H1 (cell line): ENCODE measurements at regions not wholly inside any gene's neighbourhood (a gene's known extent, or its start where the extent isn't known, plus 50 kb on each side); places are given as distances from the start of the nearest gene placed in this dataset.

Experiments used
- CTCF ChIA-PET: fragments of 300-600 bp; sonication (Branson Sonifier 250); formaldehyde crosslinking; loops from one replicate; lab custom pipeline; 2021; ENCODE audit not compliant: partially characterized antibody; lab: Charles Lee
- POLR2A ChIA-PET: fragments of 300-600 bp; sonication (Branson Sonifier 250); formaldehyde crosslinking; loops from one replicate; lab custom pipeline; 2021; ENCODE audit warnings: inconsistent platforms; ENCODE audit not compliant: partially characterized antibody; lab: Charles Lee
- DNase-seq, 2 experiments: peaks; one replicate each; pipeline versions ENCODE4 v3.0.0 to v3.0.0-alpha.2; 2010 to 2022; ENCODE audit warnings: low spot score in 2 of 2, low read depth in 1 of 2, mixed read lengths in 1 of 2
- FAIRE-seq: peaks from 2 replicates; lab custom pipeline; 2011; peaks lifted over from hg19 to GRCh38; lab: Jason Lieb, UNC
- H2AFZ ChIP-seq: 2 replicates; pipeline ENCODE4 v1.8.1; 2012; ENCODE audit warnings: low read length, inconsistent platforms
- H2AK5ac ChIP-seq: 2 replicates; pipeline ENCODE4 v1.6.1; 2013; ENCODE audit warnings: low read depth, low read length
- H2BK120ac ChIP-seq: replicated peaks from 2 replicates; pipeline ENCODE3; 2013; ENCODE audit warnings: low read depth, low read length, inconsistent platforms
- H2BK12ac ChIP-seq: 2 replicates; pipeline ENCODE4 v1.6.1; 2013; ENCODE audit warnings: low read depth, low read length
- H2BK15ac ChIP-seq: 2 replicates; pipeline ENCODE4 v1.6.1; 2013; ENCODE audit warnings: low read length
- H2BK20ac ChIP-seq: 2 replicates; pipeline ENCODE4 v1.6.1; 2013; ENCODE audit warnings: low read length
- H2BK5ac ChIP-seq: 2 replicates; pipeline ENCODE4 v1.6.1; 2013; ENCODE audit warnings: low read depth, low read length
- H3K14ac ChIP-seq: 2 replicates; pipeline ENCODE4 v1.6.1; 2013; ENCODE audit warnings: inconsistent platforms; ENCODE audit not compliant: insufficient read length
- H3K18ac ChIP-seq: 2 replicates; pipeline ENCODE4 v1.6.1; 2013; ENCODE audit warnings: low read length; ENCODE audit errors: extremely low read depth
- H3K23ac ChIP-seq: 2 replicates; pipeline ENCODE4 v1.6.1; 2013; ENCODE audit warnings: inconsistent platforms; ENCODE audit not compliant: insufficient read length
- H3K23me2 ChIP-seq: 2 replicates; pipeline ENCODE4 v1.6.1; 2013; ENCODE audit warnings: low read depth, low read length
- H3K27ac ChIP-seq: 2 replicates; pipeline ENCODE4 v1.6.1; 2011; ENCODE audit warnings: low read depth, low read length, inconsistent platforms
- H3K27me3 ChIP-seq, 4 experiments: replicated peaks in 1 of 4; 1 replicate in 1 of 4; 2 replicates in 3 of 4; pipeline versions ENCODE4 v1.6.1 to v1.8.1; 2011 to 2013; ENCODE audit warnings: low read length in 3 of 4, mild to moderate bottlenecking in 3 of 4, inconsistent platforms in 2 of 4, mixed read lengths in 2 of 4, moderate library complexity in 1 of 4; ENCODE audit not compliant: control insufficient read depth in 3 of 4, insufficient read depth in 3 of 4; ENCODE audit errors: extremely low read depth in 1 of 4
- H3K36me3 ChIP-seq, 4 experiments: 2 replicates each; pipeline versions ENCODE4 v1.6.1 to v1.8.1; 2011 to 2013; ENCODE audit warnings: mild to moderate bottlenecking in 4 of 4, low read length in 3 of 4, moderate library complexity in 2 of 4, control low read depth in 1 of 4, inconsistent platforms in 1 of 4; ENCODE audit not compliant: insufficient read depth in 4 of 4, control insufficient read depth in 2 of 4
- H3K4ac ChIP-seq: replicated peaks from 2 replicates; pipeline ENCODE3; 2013; ENCODE audit warnings: low read length, low read depth, mixed read lengths, inconsistent platforms; ENCODE audit not compliant: insufficient read length
- H3K4me1 ChIP-seq, 4 experiments: replicated peaks in 1 of 4; 1 replicate in 1 of 4; 2 replicates in 3 of 4; pipeline versions ENCODE4 v1.6.1 to v1.8.1; 2011 to 2013; ENCODE audit warnings: low read length in 3 of 4, inconsistent platforms in 2 of 4, mixed read lengths in 1 of 4; ENCODE audit not compliant: insufficient read depth in 4 of 4, control insufficient read depth in 3 of 4
- H3K4me2 ChIP-seq, 2 experiments: 2 replicates each; pipeline versions ENCODE4 v1.6.1 to v1.8.1; 2011 to 2013; ENCODE audit warnings: low read depth in 2 of 2, low read length in 2 of 2, control low read depth in 1 of 2, inconsistent platforms in 1 of 2, mild to moderate bottlenecking in 1 of 2; ENCODE audit not compliant: insufficient read depth in 1 of 2
- H3K4me3 ChIP-seq, 4 experiments: fragments of 200-600, 300-600 bp in 1 of 4; sonication (generic), shearing (Covaris generic), sonication (Bioruptor Twin) in 1 of 4; 2 replicates each; pipeline versions ENCODE4 v1.5.1 to v1.8.1; 2011 to 2016; ENCODE audit warnings: low read length in 4 of 4, low read depth in 3 of 4, control low read depth in 2 of 4, inconsistent platforms in 2 of 4, mild to moderate bottlenecking in 2 of 4, mixed read lengths in 1 of 4, moderate library complexity in 1 of 4; ENCODE audit not compliant: insufficient read depth in 2 of 4; ENCODE audit errors: extremely low read depth in 1 of 4
- H3K56ac ChIP-seq: replicated peaks from 2 replicates; pipeline ENCODE3; 2013; ENCODE audit warnings: low read depth, mild to moderate bottlenecking, mixed read lengths, low read length, inconsistent platforms; ENCODE audit not compliant: insufficient read length
- H3K79me1 ChIP-seq: 2 replicates; pipeline ENCODE4 v1.6.1; 2013; ENCODE audit warnings: low read depth, low read length, control low read depth
- H3K79me2 ChIP-seq, 2 experiments: 2 replicates each; pipeline versions ENCODE4 v1.6.1 to v1.8.1; 2012 to 2013; ENCODE audit warnings: low read length in 2 of 2, mild to moderate bottlenecking in 2 of 2, inconsistent platforms in 1 of 2; ENCODE audit not compliant: insufficient read depth in 2 of 2, control insufficient read depth in 1 of 2
- H3K9ac ChIP-seq, 4 experiments: replicated peaks in 1 of 4; 1 replicate in 1 of 4; 2 replicates in 3 of 4; pipeline versions ENCODE4 v1.6.1 to v1.8.1; 2011 to 2013; ENCODE audit warnings: low read depth in 3 of 4, low read length in 3 of 4, control low read depth in 2 of 4, mild to moderate bottlenecking in 2 of 4, moderate library complexity in 2 of 4, inconsistent platforms in 1 of 4; ENCODE audit errors: extremely low read depth in 1 of 4
- H3K9me3 ChIP-seq, 2 experiments: 2 replicates each; pipeline versions ENCODE4 v1.6.1 to v1.8.1; 2012 to 2013; ENCODE audit warnings: mild to moderate bottlenecking in 2 of 2, moderate library complexity in 2 of 2, control low read depth in 1 of 2, inconsistent platforms in 1 of 2, low read depth in 1 of 2, low read length in 1 of 2, mixed read lengths in 1 of 2; ENCODE audit not compliant: insufficient read depth in 2 of 2
- H4K20me1 ChIP-seq, 2 experiments: replicated peaks in 1 of 2; 2 replicates each; pipeline versions ENCODE3 to v1.8.1; 2011 to 2013; ENCODE audit warnings: inconsistent platforms in 2 of 2, low read length in 2 of 2, mild to moderate bottlenecking in 1 of 2; ENCODE audit not compliant: insufficient read depth in 2 of 2, control insufficient read depth in 1 of 2
- H4K5ac ChIP-seq: 2 replicates; pipeline ENCODE4 v1.6.1; 2013; ENCODE audit warnings: low read length, low read depth, mixed read lengths, inconsistent platforms; ENCODE audit not compliant: insufficient read length
- H4K8ac ChIP-seq: 2 replicates; pipeline ENCODE4 v1.8.0; 2013; ENCODE audit warnings: mild to moderate bottlenecking, moderate library complexity, low read length, inconsistent platforms; ENCODE audit not compliant: insufficient read depth; ENCODE audit errors: extremely low read depth
- H4K91ac ChIP-seq: replicated peaks from 2 replicates; pipeline ENCODE3; 2013; ENCODE audit warnings: low read length, mixed read lengths, inconsistent platforms; ENCODE audit not compliant: insufficient read length
- BACH1 ChIP-seq: IDR thresholded peaks from 2 replicates; pipeline ENCODE4 v1.6.1; 2012; ENCODE audit warnings: low read length, improper control_type of control experiment
- CBX5 ChIP-seq: fragments of 300-800, 300-1000 bp; sonication (generic); IDR thresholded peaks from 2 replicates; pipeline ENCODE4 v1.7.1; 2016; ENCODE audit warnings: antibody characterized with exemption, low read length, low read depth
- CEBPB ChIP-seq: IDR thresholded peaks from 2 replicates; pipeline ENCODE4 v1.6.1; 2012; ENCODE audit warnings: low read depth, low read length
- CREB1 ChIP-seq: IDR thresholded peaks from 2 replicates; pipeline ENCODE4 v1.6.1; 2012; ENCODE audit warnings: inconsistent platforms
- FOSL1 ChIP-seq: IDR thresholded peaks from 2 replicates; pipeline ENCODE4 v1.6.1; 2011; ENCODE audit warnings: mild to moderate bottlenecking, low read depth, low read length, moderate library complexity; ENCODE audit not compliant: insufficient read depth
- GABPA ChIP-seq: IDR thresholded peaks from 2 replicates; pipeline ENCODE4 v1.6.1; 2011; ENCODE audit warnings: mild to moderate bottlenecking, low read length, moderate library complexity, borderline replicate concordance; ENCODE audit not compliant: insufficient read depth
- HDAC2 ChIP-seq, 2 experiments: fragments of 300-600 bp in 1 of 2; sonication (generic) in 1 of 2; IDR thresholded peaks; 2 replicates each; pipeline ENCODE4 v1.6.1; 2011 to 2012; ENCODE audit warnings: low read depth in 2 of 2, low read length in 2 of 2, mild to moderate bottlenecking in 2 of 2, moderate library complexity in 2 of 2, borderline replicate concordance in 1 of 2, inconsistent platforms in 1 of 2
- KDM1A ChIP-seq: fragments of 200-600, 300-600 bp; sonication (generic); IDR thresholded peaks from 2 replicates; pipeline ENCODE4 v1.7.1; 2016; ENCODE audit warnings: mild to moderate bottlenecking, low read length, borderline replicate concordance
- MAFK ChIP-seq: IDR thresholded peaks from 2 replicates; pipeline ENCODE4 v1.6.1; 2012; ENCODE audit warnings: low read depth, mild to moderate bottlenecking, improper control_type of control experiment, low read length
- POU5F1 ChIP-seq: IDR thresholded peaks from 2 replicates; pipeline ENCODE4 v1.6.1; 2011; ENCODE audit warnings: low read depth, mild to moderate bottlenecking, low read length, moderate library complexity
- RBBP5 ChIP-seq: IDR thresholded peaks from 2 replicates; pipeline ENCODE4 v1.7.1; 2012; ENCODE audit warnings: low read depth, mild to moderate bottlenecking, inconsistent platforms, low read length, moderate library complexity, borderline replicate concordance
- RXRA ChIP-seq: IDR thresholded peaks from 2 replicates; pipeline ENCODE4 v1.6.1; 2011; ENCODE audit warnings: low read depth, mild to moderate bottlenecking, low read length, moderate library complexity; ENCODE audit not compliant: insufficient read depth
- SAP30 ChIP-seq: fragments of 300-600 bp; sonication (generic); IDR thresholded peaks from 2 replicates; pipeline ENCODE4 v1.7.1; 2012; ENCODE audit warnings: low read length, moderate library complexity, mild to moderate bottlenecking, inconsistent platforms; ENCODE audit not compliant: insufficient read depth, insufficient replicate concordance
- SIRT6 ChIP-seq: IDR thresholded peaks from one replicate; pipeline ENCODE4 v1.7.1; 2012; ENCODE audit warnings: low read length, inconsistent platforms
- SP1 ChIP-seq: IDR thresholded peaks from 2 replicates; pipeline ENCODE4 v1.6.1; 2011; ENCODE audit warnings: low read depth, low read length
- WGBS, 2 experiments: shearing (Covaris generic) in 1 of 2; methylation state at CpG; one replicate each; pipeline versions ENCODE4 v1.1.6 to v1.1.7; 2013 to 2015; ENCODE audit warnings: low lambda C conversion rate in 2 of 2, mixed read lengths in 2 of 2, inconsistent platforms in 1 of 2, low coverage in 1 of 2, missing lambda C conversion rate in 1 of 2; ENCODE audit not compliant: insufficient replicate concordance in 2 of 2, insufficient coverage in 1 of 2, insufficient read length in 1 of 2; ENCODE audit errors: extremely low coverage in 1 of 2, missing lambda C conversion rate in 1 of 2; 5-methylcytosine and 5-hydroxymethylcytosine counted together
- TF ChIP-seq, protein P1 (sequence below): IDR thresholded peaks from 2 replicates; pipeline ENCODE4 v1.6.1; 2012; ENCODE audit warnings: inconsistent platforms

DNA sequence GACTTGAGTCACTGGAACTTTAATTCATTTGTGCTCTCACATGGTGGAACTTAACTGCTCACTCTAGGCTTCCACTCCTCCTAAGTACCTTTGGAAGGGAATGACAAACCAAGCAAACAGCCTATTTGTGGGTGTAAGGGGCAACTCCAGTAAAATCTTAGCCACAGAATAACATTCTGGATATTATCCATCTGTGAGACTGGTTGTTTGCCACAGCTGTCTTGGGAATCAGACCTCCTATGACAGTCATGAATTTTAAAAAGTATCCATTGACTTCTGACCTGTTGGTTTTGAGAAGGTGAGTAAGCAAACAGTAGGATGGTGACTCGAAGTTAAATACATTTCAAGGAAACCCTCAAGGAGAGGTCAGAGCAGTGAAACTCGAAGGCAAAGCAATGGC, 147.3 kb upstream of the CDIN1 start:
- Histone ChIP-seq H3K18ac (no peak overlapping the region), H2BK12ac (no peak overlapping the region), H3K4me1 (0 out of 7 replicates have a peak, but pooled peaks cover 0 to 3% (median 0%) of the 10 kb centered on the region in 4 experiments), H3K4me3 (no peak overlapping the region), H2BK5ac (no peak overlapping the region), H3K27ac (no peak overlapping the region), H3K9ac (no peak overlapping the region), H3K79me1 (no peaks in the 10 kb centered on the region), H2BK20ac (no peak overlapping the region), H3K4me2 (no peak overlapping the region), H3K23me2 (no peaks in the 10 kb centered on the region), H3K14ac (no peak overlapping the region), H3K27me3 (no peaks in the 10 kb centered on the region), H3K56ac (no peak overlapping the region), H2BK15ac (no peak overlapping the region), H3K79me2 (no peaks in the 10 kb centered on the region), H3K4ac (no peak overlapping the region), H4K20me1 (no peaks in the 10 kb centered on the region), H3K23ac (no peak overlapping the region), H4K91ac (no peak overlapping the region), H2AK5ac (no peak overlapping the region), H4K5ac (no peak overlapping the region), H4K8ac (no peak overlapping the region), H2AFZ (no peak overlapping the region), H3K36me3 (no peaks in the 10 kb centered on the region), H3K9me3 (no peaks in the 10 kb centered on the region), H2BK120ac (no peak overlapping the region)
- CTCF ChIA-PET, result no interaction called here
- DNase-seq (no peak), FAIRE-seq (no peak)
- POLR2A ChIA-PET, result no interaction called here
- WGBS, 2 experiments, result 86% methylated on average over 2 of the region's 2 CpGs; no CpG with 5 or more reads in 1 of the 2 experiments
- TF ChIP-seq HDAC2 (IDR thresholded peaks at IDR 0.05; ENCODE audit: borderline replicate concordance in 1 of 2, low read depth in 2 of 2, low read length in 2 of 2) (no peak), KDM1A (no peak), SAP30 (no peak), RXRA (no peak), MAFK (no peak), CREB1 (no peak), CEBPB (no peak), SP1 (no peak), GABPA (no peak), FOSL1 (no peak), SIRT6 (no peak), CBX5 (no peak), POU5F1 (no peak), BACH1 (no peak), RBBP5 (no peak)
- TF ChIP-seq, protein P1, sequence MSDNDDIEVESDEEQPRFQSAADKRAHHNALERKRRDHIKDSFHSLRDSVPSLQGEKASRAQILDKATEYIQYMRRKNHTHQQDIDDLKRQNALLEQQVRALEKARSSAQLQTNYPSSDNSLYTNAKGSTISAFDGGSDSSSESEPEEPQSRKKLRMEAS, result no peak
